HepG2 (cell line): ENCODE measurements at regions not wholly inside any gene's neighbourhood (a gene's known extent, or its start where the extent isn't known, plus 50 kb on each side); places are given as distances from the start of the nearest gene placed in this dataset.

Experiments used
- ATAC-seq: fragments of 200-7000 bp; cut with Tn5 transposase; 3 replicates; pipeline ENCODE4 v1.9.1; 2020; ENCODE audit warnings: mild to moderate bottlenecking, moderate library complexity
- BruUV-seq: library from RNA; stranded (reverse); fragments of 400-500 nt; replicated peaks from 2 replicates; lab custom pipeline; 2021; lab: Mats Ljungman, UMichigan
- CTCF ChIA-PET: fragments of 300-600 bp; formaldehyde crosslinking; extraction: SDS; loops from one replicate; lab custom pipeline; 2021; ENCODE audit warnings: low total read pairs, inconsistent platforms, low intra/inter-chr PET ratio; lab: Yijun Ruan, JAX
- POLR2A ChIA-PET: fragments of 350-600 bp; sonication (Branson Sonifier 250); formaldehyde crosslinking; loops from one replicate; lab custom pipeline; 2020; ENCODE audit warnings: antibody characterized with exemption, inconsistent platforms; lab: Yijun Ruan, JAX
- DNase-seq: peaks from one replicate; pipeline ENCODE4 v3.0.0-alpha.2; 2015; ENCODE audit warnings: low spot score
- FAIRE-seq: peaks from 3 replicates; lab custom pipeline; 2011; peaks lifted over from hg19 to GRCh38; lab: Jason Lieb, UNC
- H2AFZ ChIP-seq: one replicate; pipeline ENCODE4 v1.6.1; 2011; ENCODE audit warnings: low read length, inconsistent platforms
- H3K27ac ChIP-seq: fragments of 300-600 bp; 3 replicates; pipeline ENCODE4 v1.8.0; 2011; ENCODE audit warnings: mixed run types, mild to moderate bottlenecking, mixed read lengths, low read length, inconsistent platforms; ENCODE audit not compliant: insufficient read depth; ENCODE audit errors: extremely low read length
- H3K27me3 ChIP-seq, 2 experiments: fragments of 200-600 bp in 1 of 2; 2 replicates in 1 of 2; 3 replicates in 1 of 2; pipeline versions ENCODE4 v1.6.0 to v1.8.0; 2011; ENCODE audit warnings: low read length in 2 of 2, mild to moderate bottlenecking in 2 of 2, moderate library complexity in 2 of 2, inconsistent platforms in 1 of 2; ENCODE audit not compliant: insufficient read depth in 2 of 2, control insufficient read depth in 1 of 2
- H3K36me3 ChIP-seq, 2 experiments: fragments of 200-600 bp in 1 of 2; replicated peaks in 1 of 2; 2 replicates in 1 of 2; 3 replicates in 1 of 2; pipeline versions ENCODE4 v1.5.1 to v1.8.0; 2011; ENCODE audit warnings: low read length in 2 of 2, inconsistent platforms in 1 of 2; ENCODE audit not compliant: insufficient read depth in 2 of 2, control insufficient read depth in 1 of 2
- H3K4me1 ChIP-seq: 2 replicates; pipeline ENCODE4 v1.5.1; 2012; ENCODE audit warnings: low read length, inconsistent platforms; ENCODE audit not compliant: insufficient read depth
- H3K4me2 ChIP-seq: 2 replicates; pipeline ENCODE4 v1.6.0; 2011; ENCODE audit warnings: low read depth, low read length, inconsistent platforms
- H3K4me3 ChIP-seq, 3 experiments: fragments of 200-600 bp in 1 of 3; sonication (generic), shearing (Covaris generic) in 1 of 3; replicated peaks in 1 of 3; 2 replicates each; pipeline ENCODE4 v1.5.1; 2011 to 2016; ENCODE audit warnings: low read length in 3 of 3, inconsistent platforms in 2 of 3, low read depth in 2 of 3, mild to moderate bottlenecking in 2 of 3, control low read depth in 1 of 3, mixed read lengths in 1 of 3; ENCODE audit not compliant: insufficient read depth in 1 of 3
- H3K79me2 ChIP-seq: one replicate; pipeline ENCODE4 v1.6.1; 2011; ENCODE audit warnings: low read length, inconsistent platforms; ENCODE audit not compliant: insufficient read depth
- H3K9ac ChIP-seq: 2 replicates; pipeline ENCODE4 v1.6.0; 2011; ENCODE audit warnings: mild to moderate bottlenecking, low read depth, low read length, inconsistent platforms; ENCODE audit not compliant: insufficient read depth
- H3K9me3 ChIP-seq: 2 replicates; pipeline ENCODE4 v1.5.1; 2012; ENCODE audit warnings: mild to moderate bottlenecking, low read length
- H4K20me1 ChIP-seq: 2 replicates; pipeline ENCODE4 v1.6.0; 2011; ENCODE audit warnings: inconsistent platforms, mild to moderate bottlenecking, low read length, moderate library complexity; ENCODE audit not compliant: insufficient read depth
- FLYWCH1 ChIP-seq: sonication (generic); formaldehyde crosslinking; IDR thresholded peaks from 2 replicates; pipeline ENCODE4 v1.8.1; 2023; ENCODE audit warnings: mild to moderate bottlenecking, missing genetic modification reagents
- HOXA7 ChIP-seq: sonication (generic); formaldehyde crosslinking; IDR thresholded peaks from 2 replicates; pipeline ENCODE4 v1.8.1; 2022; ENCODE audit warnings: mild to moderate bottlenecking, missing genetic modification reagents, moderate library complexity
- KLF9 ChIP-seq: IDR thresholded peaks from 2 replicates; pipeline ENCODE4 v1.6.1; 2016; ENCODE audit warnings: low read depth
- WIZ ChIP-seq: sonication (generic); formaldehyde crosslinking; IDR thresholded peaks from 2 replicates; pipeline ENCODE4 v1.5.1; 2020; ENCODE audit warnings: mild to moderate bottlenecking, missing genetic modification reagents
- ZNF282 ChIP-seq: fragments of 450-650 bp; IDR thresholded peaks from 2 replicates; pipeline ENCODE4 v1.6.1; 2018; ENCODE audit not compliant: partially characterized antibody
- ZNF567 ChIP-seq: sonication (generic); formaldehyde crosslinking; IDR thresholded peaks from 2 replicates; pipeline ENCODE4 v1.8.1; 2023; ENCODE audit warnings: mild to moderate bottlenecking, missing genetic modification reagents, borderline replicate concordance
- ZNF572 ChIP-seq: sonication (generic); formaldehyde crosslinking; IDR thresholded peaks from 2 replicates; pipeline ENCODE4 v1.5.1; 2020; ENCODE audit warnings: mild to moderate bottlenecking, missing genetic modification reagents
- ZNF788 ChIP-seq: sonication (generic); formaldehyde crosslinking; IDR thresholded peaks from 2 replicates; pipeline ENCODE4 v1.5.0; 2020; ENCODE audit warnings: mild to moderate bottlenecking, missing genetic modification reagents, borderline replicate concordance
- WGBS: methylation state at CpG from one replicate; pipeline ENCODE4 v1.1.6; 2017; ENCODE audit warnings: low lambda C conversion rate; 5-methylcytosine and 5-hydroxymethylcytosine counted together
- in situ Hi-C: cut with HindIII; loops from 2 replicates; pipeline ENCODE4 v1.10.0; 2017; ENCODE audit warnings: low pct_unique_long_range_greater_than_20kb; ENCODE audit not compliant: extremely low pct_ligation_motif_present
- intact Hi-C: fragments of 100-400 bp; cut with micrococcal nuclease; formaldehyde crosslinking; loops from one replicate; pipeline ENCODE4 v1.10.0; 2022; ENCODE audit not compliant: unreplicated experiment
- TF ChIP-seq, protein P1 (sequence below): sonication (generic); formaldehyde crosslinking; IDR thresholded peaks from 2 replicates; pipeline ENCODE4 v1.8.1; 2022; ENCODE audit warnings: low read depth, mild to moderate bottlenecking, missing genetic modification reagents
- TF ChIP-seq, protein P2 (sequence below), 2 experiments: IDR thresholded peaks; 2 replicates each; pipeline ENCODE4 v1.6.1; 2011 to 2012; ENCODE audit warnings: low read length in 2 of 2, borderline replicate concordance in 1 of 2, low read depth in 1 of 2, mild to moderate bottlenecking in 1 of 2, moderate library complexity in 1 of 2
- TF ChIP-seq, protein P3 (sequence below): sonication (generic); formaldehyde crosslinking; IDR thresholded peaks from 2 replicates; pipeline ENCODE4 v1.4.0; 2020; ENCODE audit warnings: missing genetic modification reagents
- TF ChIP-seq, protein P4 (sequence below): IDR thresholded peaks from 2 replicates; pipeline ENCODE4 v1.6.1; 2016; ENCODE audit warnings: low read depth
- TF ChIP-seq, protein P5 (sequence below): sonication (generic); formaldehyde crosslinking; IDR thresholded peaks from 2 replicates; pipeline ENCODE4 v1.8.1; 2023; ENCODE audit warnings: mild to moderate bottlenecking, missing genetic modification reagents

DNA sequence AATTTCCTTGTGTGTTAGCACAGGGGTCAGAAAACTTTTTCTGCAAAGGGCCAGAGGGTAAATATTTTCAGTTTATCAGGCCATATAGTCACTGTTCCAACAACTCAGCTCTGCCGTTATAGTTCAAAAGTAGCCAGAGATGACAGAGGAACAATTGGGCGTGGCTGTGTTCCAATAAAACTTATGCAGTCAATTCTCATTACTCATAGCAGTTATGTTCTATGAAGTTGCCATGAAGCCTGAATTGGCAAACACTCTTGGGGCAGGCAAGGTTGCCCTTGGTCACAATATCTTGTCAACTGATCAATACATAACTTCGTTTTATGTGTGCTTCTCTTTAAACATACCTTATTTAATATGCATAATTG, 304.2 kb downstream of the TFAP2C start (continued):
- TF ChIP-seq, protein P1, sequence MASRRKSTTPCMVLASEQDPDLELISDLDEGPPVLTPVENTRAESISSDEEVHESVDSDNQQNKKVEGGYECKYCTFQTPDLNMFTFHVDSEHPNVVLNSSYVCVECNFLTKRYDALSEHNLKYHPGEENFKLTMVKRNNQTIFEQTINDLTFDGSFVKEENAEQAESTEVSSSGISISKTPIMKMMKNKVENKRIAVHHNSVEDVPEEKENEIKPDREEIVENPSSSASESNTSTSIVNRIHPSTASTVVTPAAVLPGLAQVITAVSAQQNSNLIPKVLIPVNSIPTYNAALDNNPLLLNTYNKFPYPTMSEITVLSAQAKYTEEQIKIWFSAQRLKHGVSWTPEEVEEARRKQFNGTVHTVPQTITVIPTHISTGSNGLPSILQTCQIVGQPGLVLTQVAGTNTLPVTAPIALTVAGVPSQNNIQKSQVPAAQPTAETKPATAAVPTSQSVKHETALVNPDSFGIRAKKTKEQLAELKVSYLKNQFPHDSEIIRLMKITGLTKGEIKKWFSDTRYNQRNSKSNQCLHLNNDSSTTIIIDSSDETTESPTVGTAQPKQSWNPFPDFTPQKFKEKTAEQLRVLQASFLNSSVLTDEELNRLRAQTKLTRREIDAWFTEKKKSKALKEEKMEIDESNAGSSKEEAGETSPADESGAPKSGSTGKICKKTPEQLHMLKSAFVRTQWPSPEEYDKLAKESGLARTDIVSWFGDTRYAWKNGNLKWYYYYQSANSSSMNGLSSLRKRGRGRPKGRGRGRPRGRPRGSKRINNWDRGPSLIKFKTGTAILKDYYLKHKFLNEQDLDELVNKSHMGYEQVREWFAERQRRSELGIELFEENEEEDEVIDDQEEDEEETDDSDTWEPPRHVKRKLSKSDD (CRISPR knock-in tag), result no peak
- TF ChIP-seq, protein P2, sequence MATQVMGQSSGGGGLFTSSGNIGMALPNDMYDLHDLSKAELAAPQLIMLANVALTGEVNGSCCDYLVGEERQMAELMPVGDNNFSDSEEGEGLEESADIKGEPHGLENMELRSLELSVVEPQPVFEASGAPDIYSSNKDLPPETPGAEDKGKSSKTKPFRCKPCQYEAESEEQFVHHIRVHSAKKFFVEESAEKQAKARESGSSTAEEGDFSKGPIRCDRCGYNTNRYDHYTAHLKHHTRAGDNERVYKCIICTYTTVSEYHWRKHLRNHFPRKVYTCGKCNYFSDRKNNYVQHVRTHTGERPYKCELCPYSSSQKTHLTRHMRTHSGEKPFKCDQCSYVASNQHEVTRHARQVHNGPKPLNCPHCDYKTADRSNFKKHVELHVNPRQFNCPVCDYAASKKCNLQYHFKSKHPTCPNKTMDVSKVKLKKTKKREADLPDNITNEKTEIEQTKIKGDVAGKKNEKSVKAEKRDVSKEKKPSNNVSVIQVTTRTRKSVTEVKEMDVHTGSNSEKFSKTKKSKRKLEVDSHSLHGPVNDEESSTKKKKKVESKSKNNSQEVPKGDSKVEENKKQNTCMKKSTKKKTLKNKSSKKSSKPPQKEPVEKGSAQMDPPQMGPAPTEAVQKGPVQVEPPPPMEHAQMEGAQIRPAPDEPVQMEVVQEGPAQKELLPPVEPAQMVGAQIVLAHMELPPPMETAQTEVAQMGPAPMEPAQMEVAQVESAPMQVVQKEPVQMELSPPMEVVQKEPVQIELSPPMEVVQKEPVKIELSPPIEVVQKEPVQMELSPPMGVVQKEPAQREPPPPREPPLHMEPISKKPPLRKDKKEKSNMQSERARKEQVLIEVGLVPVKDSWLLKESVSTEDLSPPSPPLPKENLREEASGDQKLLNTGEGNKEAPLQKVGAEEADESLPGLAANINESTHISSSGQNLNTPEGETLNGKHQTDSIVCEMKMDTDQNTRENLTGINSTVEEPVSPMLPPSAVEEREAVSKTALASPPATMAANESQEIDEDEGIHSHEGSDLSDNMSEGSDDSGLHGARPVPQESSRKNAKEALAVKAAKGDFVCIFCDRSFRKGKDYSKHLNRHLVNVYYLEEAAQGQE (IDR thresholded peaks at IDR 0.05; ENCODE audit: borderline replicate concordance in 1 of 2, low read depth in 1 of 2, low read length in 2 of 2), result no peak
- TF ChIP-seq, protein P3, sequence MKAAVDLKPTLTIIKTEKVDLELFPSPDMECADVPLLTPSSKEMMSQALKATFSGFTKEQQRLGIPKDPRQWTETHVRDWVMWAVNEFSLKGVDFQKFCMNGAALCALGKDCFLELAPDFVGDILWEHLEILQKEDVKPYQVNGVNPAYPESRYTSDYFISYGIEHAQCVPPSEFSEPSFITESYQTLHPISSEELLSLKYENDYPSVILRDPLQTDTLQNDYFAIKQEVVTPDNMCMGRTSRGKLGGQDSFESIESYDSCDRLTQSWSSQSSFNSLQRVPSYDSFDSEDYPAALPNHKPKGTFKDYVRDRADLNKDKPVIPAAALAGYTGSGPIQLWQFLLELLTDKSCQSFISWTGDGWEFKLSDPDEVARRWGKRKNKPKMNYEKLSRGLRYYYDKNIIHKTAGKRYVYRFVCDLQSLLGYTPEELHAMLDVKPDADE (CRISPR knock-in tag), result no peak

DNA sequence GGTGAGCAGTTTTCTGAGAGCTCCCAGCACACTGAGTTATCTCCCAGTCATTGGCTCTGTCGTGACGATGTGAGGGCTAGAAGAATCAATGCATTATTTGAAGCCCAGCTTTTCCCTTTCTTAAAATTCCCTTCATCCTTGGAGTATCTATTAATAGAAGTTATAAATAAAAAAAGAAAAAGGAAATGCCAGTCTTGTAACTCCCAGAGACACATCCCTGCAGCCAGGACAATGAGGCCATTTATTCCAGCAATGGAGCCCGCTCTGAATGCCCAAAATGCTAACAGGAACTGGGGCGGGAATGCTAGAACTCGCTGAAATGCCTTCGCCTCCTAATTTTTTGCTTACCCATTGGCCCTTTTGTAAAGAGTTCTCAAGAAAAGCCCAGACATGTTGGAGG, 305.8 kb downstream of the TFAP2C start:
- no peak for DNase-seq
- no peaks in the 10 kb centered on the region for H4K20me1 ChIP-seq
- ATAC-seq, result no peak
- no peak overlapping the region for H3K4me2 ChIP-seq
- no peak overlapping the region for H3K27ac ChIP-seq
- H3K4me1 ChIP-seq, result no peaks in the 10 kb centered on the region
- no peak overlapping the region for H3K9ac ChIP-seq
- 16% methylated on average over 6 of the region's 6 CpGs for WGBS
- no peak overlapping the region for H2AFZ ChIP-seq
- in situ Hi-C loops, result no loop called here
- H3K9me3 ChIP-seq, result no peaks in the 10 kb centered on the region
- H3K4me3 ChIP-seq, result no peak overlapping the region
- H3K79me2 ChIP-seq, result no peaks in the 10 kb centered on the region
- no TSS peak for BruUV-seq
- CTCF ChIA-PET, result no interaction called here
- intact Hi-C loops, result no loop called here
- POLR2A ChIA-PET, result no interaction called here
- no peaks in the 10 kb centered on the region for H3K36me3 ChIP-seq
- FAIRE-seq, result no peak
- peaks cover 0 to 12% of the 10 kb centered on the region in 2 experiments; a peak in 4 of 5 replicates for H3K27me3 ChIP-seq
- TF ChIP-seq ZNF572 (CRISPR knock-in tag) (no peak), FLYWCH1 (CRISPR knock-in tag) (no peak), WIZ (CRISPR knock-in tag) (no peak), ZNF282 (no peak), HOXA7 (CRISPR knock-in tag) (no peak), KLF9 (no peak), ZNF788 (CRISPR knock-in tag) (no peak), ZNF567 (CRISPR knock-in tag) (no peak)
- TF ChIP-seq, protein P4, sequence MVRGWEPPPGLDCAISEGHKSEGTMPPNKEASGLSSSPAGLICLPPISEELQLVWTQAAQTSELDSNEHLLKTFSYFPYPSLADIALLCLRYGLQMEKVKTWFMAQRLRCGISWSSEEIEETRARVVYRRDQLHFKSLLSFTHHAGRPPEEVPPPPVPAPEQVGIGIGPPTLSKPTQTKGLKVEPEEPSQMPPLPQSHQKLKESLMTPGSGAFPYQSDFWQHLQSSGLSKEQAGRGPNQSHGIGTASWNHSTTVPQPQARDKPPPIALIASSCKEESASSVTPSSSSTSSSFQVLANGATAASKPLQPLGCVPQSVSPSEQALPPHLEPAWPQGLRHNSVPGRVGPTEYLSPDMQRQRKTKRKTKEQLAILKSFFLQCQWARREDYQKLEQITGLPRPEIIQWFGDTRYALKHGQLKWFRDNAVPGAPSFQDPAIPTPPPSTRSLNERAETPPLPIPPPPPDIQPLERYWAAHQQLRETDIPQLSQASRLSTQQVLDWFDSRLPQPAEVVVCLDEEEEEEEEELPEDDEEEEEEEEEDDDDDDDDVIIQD, result no peak
- TF ChIP-seq, protein P5, sequence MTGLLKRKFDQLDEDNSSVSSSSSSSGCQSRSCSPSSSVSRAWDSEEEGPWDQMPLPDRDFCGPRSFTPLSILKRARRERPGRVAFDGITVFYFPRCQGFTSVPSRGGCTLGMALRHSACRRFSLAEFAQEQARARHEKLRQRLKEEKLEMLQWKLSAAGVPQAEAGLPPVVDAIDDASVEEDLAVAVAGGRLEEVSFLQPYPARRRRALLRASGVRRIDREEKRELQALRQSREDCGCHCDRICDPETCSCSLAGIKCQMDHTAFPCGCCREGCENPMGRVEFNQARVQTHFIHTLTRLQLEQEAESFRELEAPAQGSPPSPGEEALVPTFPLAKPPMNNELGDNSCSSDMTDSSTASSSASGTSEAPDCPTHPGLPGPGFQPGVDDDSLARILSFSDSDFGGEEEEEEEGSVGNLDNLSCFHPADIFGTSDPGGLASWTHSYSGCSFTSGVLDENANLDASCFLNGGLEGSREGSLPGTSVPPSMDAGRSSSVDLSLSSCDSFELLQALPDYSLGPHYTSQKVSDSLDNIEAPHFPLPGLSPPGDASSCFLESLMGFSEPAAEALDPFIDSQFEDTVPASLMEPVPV, result no peak
